Body of pancreas (tissue), 4 donors: ENCODE measurements at regions not wholly inside any gene's neighbourhood (a gene's known extent, or its start where the extent isn't known, plus 50 kb on each side); places are given as distances from the start of the nearest gene placed in this dataset.

Source experiments
- CTCF ChIP-seq, 7 experiments: fragments of 450-650 bp in 4 of 7; fragments of 200-600 bp in 3 of 7; sonication (generic) in 3 of 7; IDR thresholded peaks; one replicate each; pipeline ENCODE4 v1.5.1; 2016 to 2019; ENCODE audit warnings: antibody characterized with exemption in 7 of 7
- POLR2A ChIP-seq, 3 donors: fragments of 450-650 bp; IDR thresholded peaks; one replicate each; pipeline ENCODE4 v1.6.1; 2016; ENCODE audit warnings: antibody characterized with exemption in 3 of 3, mild to moderate bottlenecking in 2 of 3

GRCh38 chr12:126210026-126210425 is 1144.8 kb downstream of the AACS start:
- TF ChIP-seq CTCF (IDR thresholded peaks at IDR 0.05) (no peak), POLR2A (IDR thresholded peaks at IDR 0.05) (no peak)
